Hepatocyte (in vitro differentiated cells): ENCODE measurements at regions not wholly inside any gene's neighbourhood (a gene's known extent, or its start where the extent isn't known, plus 50 kb on each side); places are given as distances from the start of the nearest gene placed in this dataset.

Experiments
- DNase-seq: peaks from one replicate; pipeline ENCODE4 v3.0.0-alpha.2; 2016; ENCODE audit warnings: low spot score
- H2AFZ ChIP-seq: fragments of 200-600 bp; sonication (generic); 2 replicates; pipeline ENCODE4 v1.6.0; 2016; ENCODE audit warnings: antibody characterized with exemption, mild to moderate bottlenecking
- H3K27ac ChIP-seq: fragments of 200-600 bp; sonication (generic); 2 replicates; pipeline ENCODE4 v1.5.1; 2016; ENCODE audit warnings: mild to moderate bottlenecking
- H3K27me3 ChIP-seq: fragments of 200-600 bp; sonication (generic); 2 replicates; pipeline ENCODE4 v1.6.1; 2016
- H3K36me3 ChIP-seq: fragments of 200-600 bp; sonication (generic); replicated peaks from 2 replicates; pipeline ENCODE4 v1.5.1; 2016; ENCODE audit warnings: low read depth; ENCODE audit not compliant: insufficient read depth
- H3K4me1 ChIP-seq: fragments of 200-600 bp; sonication (generic); 2 replicates; pipeline ENCODE4 v1.5.1; 2016; ENCODE audit warnings: mild to moderate bottlenecking, moderate library complexity; ENCODE audit not compliant: insufficient read depth
- H3K4me2 ChIP-seq: fragments of 200-600 bp; sonication (generic); 2 replicates; pipeline ENCODE4 v1.6.0; 2016
- H3K4me3 ChIP-seq: fragments of 200-600 bp; sonication (generic); 2 replicates; pipeline ENCODE4 v1.5.1; 2016; ENCODE audit warnings: mild to moderate bottlenecking
- H3K79me2 ChIP-seq: fragments of 200-600 bp; sonication (generic); 2 replicates; pipeline ENCODE4 v1.6.0; 2017; ENCODE audit warnings: mild to moderate bottlenecking
- H3K9me2 ChIP-seq: fragments of 200-600 bp; sonication (generic); replicated peaks from 2 replicates; pipeline ENCODE4 v1.6.0; 2017; ENCODE audit warnings: mild to moderate bottlenecking; ENCODE audit not compliant: insufficient read depth
- H3K9me3 ChIP-seq: fragments of 200-600 bp; sonication (generic); 2 replicates; pipeline ENCODE4 v1.5.1; 2016; ENCODE audit warnings: low read depth, mild to moderate bottlenecking
- H4K20me1 ChIP-seq: fragments of 200-600 bp; sonication (generic); 2 replicates; pipeline ENCODE4 v1.6.0; 2016; ENCODE audit warnings: mild to moderate bottlenecking; ENCODE audit not compliant: insufficient read depth, poor library complexity, severe bottlenecking
- CTCF ChIP-seq: fragments of 200-600 bp; sonication (generic); IDR thresholded peaks from 2 replicates; pipeline ENCODE4 v1.5.1; 2016; ENCODE audit warnings: antibody characterized with exemption, mild to moderate bottlenecking; ENCODE audit not compliant: poor library complexity
- EZH2 ChIP-seq: fragments of 200-600 bp; sonication (generic); IDR thresholded peaks from 2 replicates; pipeline ENCODE4 v1.6.1; 2016; ENCODE audit warnings: antibody characterized with exemption, mild to moderate bottlenecking, borderline replicate concordance
- EZH2phosphoT487 ChIP-seq: fragments of 200-600 bp; sonication (generic); IDR thresholded peaks from one replicate; pipeline ENCODE4 v1.6.1; 2018; ENCODE audit warnings: antibody characterized with exemption, mild to moderate bottlenecking, low read depth, moderate library complexity; ENCODE audit not compliant: unreplicated experiment, severe bottlenecking
- WGBS: methylation state at CpG from one replicate; pipeline ENCODE4 v1.1.6; 2016; ENCODE audit warnings: low lambda C conversion rate; ENCODE audit errors: missing lambda C conversion rate; 5-methylcytosine and 5-hydroxymethylcytosine counted together

DNA sequence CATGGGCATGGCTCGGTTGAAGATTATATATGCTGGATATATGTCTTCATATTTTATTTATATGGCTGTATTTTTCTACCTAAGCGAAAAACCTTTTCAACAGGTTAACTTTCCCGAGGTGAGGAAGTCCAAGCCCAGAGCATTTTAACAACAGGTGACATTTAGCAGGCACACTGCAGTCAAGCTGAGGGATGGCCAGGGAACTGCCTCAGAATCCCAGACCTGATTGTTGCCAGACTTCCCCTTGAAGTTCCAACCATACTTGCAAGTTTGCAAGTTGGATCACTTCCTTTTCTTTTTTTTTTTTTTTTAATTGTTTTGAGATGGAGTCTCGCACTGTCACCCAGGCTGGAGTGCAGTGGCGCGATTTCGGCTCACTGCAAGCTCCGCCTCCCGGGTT, 166.0 kb upstream of the FRMD6 start:
- WGBS, result 83% methylated on average over 7 of the region's 9 CpGs
- no peaks in the 10 kb centered on the region for H3K36me3 ChIP-seq
- TF ChIP-seq EZH2phosphoT487 (no peak), CTCF (no peak), EZH2 (no peak)

DNA sequence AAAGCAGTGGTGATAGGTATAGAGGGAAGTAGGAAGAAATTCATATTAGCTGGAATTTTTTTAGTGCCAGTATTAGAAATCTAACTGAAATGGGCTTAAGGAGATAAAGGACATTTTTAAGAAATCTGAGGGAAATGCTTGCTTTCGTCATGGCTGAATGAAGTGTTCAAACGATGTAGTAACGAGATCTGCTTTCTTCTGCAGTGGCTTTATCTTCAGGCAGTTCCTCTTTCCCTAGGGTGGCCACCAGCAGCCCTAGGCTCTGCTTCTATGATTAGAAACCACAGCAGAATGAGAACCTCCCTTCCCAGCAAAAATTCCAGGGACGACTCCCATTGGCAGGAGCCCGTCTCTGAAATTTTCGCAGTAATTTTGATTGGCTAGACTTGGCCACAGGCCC, 163.9 kb upstream of the FRMD6 start:
- no peak overlapping the region for H3K27ac ChIP-seq
- DNase-seq, result no peak
- H3K4me3 ChIP-seq, result no peak overlapping the region
- TF ChIP-seq EZH2phosphoT487 (no peak), CTCF (no peak)
- no peak overlapping the region for H3K4me2 ChIP-seq
- H3K9me3 ChIP-seq, result no peaks in the 10 kb centered on the region
- H2AFZ ChIP-seq, result no peak overlapping the region
- H3K4me1 ChIP-seq, result peaks cover 6% of the 10 kb centered on the region
- no peaks in the 10 kb centered on the region for H3K9me2 ChIP-seq
- WGBS, result 83% methylated on average over 6 of the region's 6 CpGs
- no peaks in the 10 kb centered on the region for H3K36me3 ChIP-seq
- H3K79me2 ChIP-seq, result no peaks in the 10 kb centered on the region
- no peaks in the 10 kb centered on the region for H3K27me3 ChIP-seq
- H4K20me1 ChIP-seq, result no peaks in the 10 kb centered on the region

More for the DNA sequence above, 166.0 kb upstream of the FRMD6 start:
- H3K79me2 ChIP-seq, result no peaks in the 10 kb centered on the region
- no peak overlapping the region for H2AFZ ChIP-seq
- H3K27me3 ChIP-seq, result no peaks in the 10 kb centered on the region
- no peak overlapping the region for H3K4me2 ChIP-seq
- no peak for DNase-seq
- no peaks in the 10 kb centered on the region for H3K4me1 ChIP-seq
- no peak overlapping the region for H3K4me3 ChIP-seq
- no peaks in the 10 kb centered on the region for H4K20me1 ChIP-seq
- no peaks in the 10 kb centered on the region for H3K9me3 ChIP-seq
- no peaks in the 10 kb centered on the region for H3K9me2 ChIP-seq
- no peak overlapping the region for H3K27ac ChIP-seq

- Histone ChIP-seq H3K9me3 (no peaks in the 10 kb centered on the region), H3K36me3 (no peaks in the 10 kb centered on the region), H3K4me3 (no peak overlapping the region), H3K27me3 (no peaks in the 10 kb centered on the region), H3K9me2 (no peaks in the 10 kb centered on the region), H4K20me1 (no peaks in the 10 kb centered on the region), H3K4me2 (no peak overlapping the region), H3K27ac (no peak overlapping the region), H2AFZ (no peak overlapping the region), H3K79me2 (no peaks in the 10 kb centered on the region), H3K4me1 (peaks cover 6% of the 10 kb centered on the region)
- WGBS, result 90% methylated on average over 6 of the region's 6 CpGs
- TF ChIP-seq EZH2 (no peak), CTCF (no peak)
- DNase-seq, result no peak
These were observed 163.0 kb upstream of the FRMD6 start for GRCh38 chr14:51488569-51489220.

- Histone ChIP-seq H3K36me3 (no peaks in the 10 kb centered on the region), H3K79me2 (no peaks in the 10 kb centered on the region), H3K4me3 (no peak overlapping the region), H3K27ac (peak overlapping the region; percentile 8), H3K9me2 (no peaks in the 10 kb centered on the region), H3K4me1 (peaks cover 6% of the 10 kb centered on the region), H3K27me3 (no peaks in the 10 kb centered on the region), H3K9me3 (no peaks in the 10 kb centered on the region), H4K20me1 (no peaks in the 10 kb centered on the region), H3K4me2 (no peak overlapping the region), H2AFZ (no peak overlapping the region)
- 79% methylated on average over 3 of the region's 3 CpGs for WGBS
- DNase-seq, result no peak
- TF ChIP-seq CTCF (no peak), EZH2phosphoT487 (no peak), EZH2 (no peak)
These were observed 161.5 kb upstream of the FRMD6 start for GRCh38 chr14:51490205-51490604.
